ENCODE measurements at regions not wholly inside any gene's neighbourhood (a gene's known extent, or its start where the extent isn't known, plus 50 kb on each side); places are given as distances from the start of the nearest gene placed in this dataset.

GRCh38 chr4:158371158-158371557 lies 150.5 kb upstream of the RXFP1 start:
- Histone ChIP-seq H3K4me1 (ENCODE audit: control insufficient read depth, insufficient read depth, low read length) (no peaks in the 10 kb centered on the region), H3K4me3 (ENCODE audit: low read depth, low read length) (no peak overlapping the region), H3K9me3 (ENCODE audit: control insufficient read depth, insufficient read depth, low read depth, low read length) (no peaks in the 10 kb centered on the region), H3K36me3 (ENCODE audit: control insufficient read depth in 2 of 2, insufficient read depth in 1 of 2, low read length in 2 of 2) (no peaks in the 10 kb centered on the region), H3K27ac (ENCODE audit: extremely low read depth, low read depth, low read length) (no peak overlapping the region)
- TF ChIP-seq ZNF202 (tag by site-specific recombination; IDR thresholded peaks at IDR 0.05; ENCODE audit: borderline replicate concordance) = no peak
- no peak for TF ChIP-seq ZNF266 (tag by site-specific recombination; IDR thresholded peaks at IDR 0.05; ENCODE audit: low read depth)
- no peak for TF ChIP-seq ZNF112 (tag by site-specific recombination; IDR thresholded peaks at IDR 0.05)
- TF ChIP-seq ZNF404 (tag by site-specific recombination; IDR thresholded peaks at IDR 0.05) = no peak
- no peak for TF ChIP-seq ZNF664 (tag by site-specific recombination; IDR thresholded peaks at IDR 0.05)
- no peak for TF ChIP-seq SALL2 (tag by site-specific recombination; IDR thresholded peaks at IDR 0.05; ENCODE audit: borderline replicate concordance)
- TF ChIP-seq ZNF837 (tag by site-specific recombination; IDR thresholded peaks at IDR 0.05) = no peak
- TF ChIP-seq KLF1 (tag by site-specific recombination; IDR thresholded peaks at IDR 0.05) = no peak
- TF ChIP-seq ZNF660 (tag by site-specific recombination; IDR thresholded peaks at IDR 0.05) = no peak
- no peak for TF ChIP-seq ZNF426 (tag by site-specific recombination; IDR thresholded peaks at IDR 0.05)
- no peak for TF ChIP-seq ZNF335 (tag by site-specific recombination; conservative IDR thresholded peaks at IDR 0.05)
- no peak for TF ChIP-seq ZNF677 (tag by site-specific recombination; IDR thresholded peaks at IDR 0.05)
- no peak for TF ChIP-seq ZNF624 (tag by site-specific recombination; IDR thresholded peaks at IDR 0.05)
- TF ChIP-seq KLF7 (tag by site-specific recombination; IDR thresholded peaks at IDR 0.05; ENCODE audit: borderline replicate concordance) = no peak
- no peak for TF ChIP-seq BCL11A (tag by site-specific recombination; IDR thresholded peaks at IDR 0.05; ENCODE audit: low read depth)
- CTCF ChIA-PET = no interaction called here
- POLR2A ChIA-PET = no interaction called here

- Histone ChIP-seq H3K4me1 (ENCODE audit: control insufficient read depth, insufficient read depth, low read length) (no peaks in the 10 kb centered on the region), H3K36me3 (ENCODE audit: control insufficient read depth in 2 of 2, insufficient read depth in 1 of 2, low read length in 2 of 2) (no peaks in the 10 kb centered on the region), H3K27ac (ENCODE audit: extremely low read depth, low read depth, low read length) (no peak overlapping the region), H3K4me3 (ENCODE audit: low read depth, low read length) (no peak overlapping the region), H3K9me3 (ENCODE audit: control insufficient read depth, insufficient read depth, low read depth, low read length) (no peaks in the 10 kb centered on the region)
- TF ChIP-seq ZNF223 (tag by site-specific recombination; IDR thresholded peaks at IDR 0.05) = no peak
- TF ChIP-seq AEBP2 (tag by site-specific recombination; IDR thresholded peaks at IDR 0.05; ENCODE audit: borderline replicate concordance) = no peak
- TF ChIP-seq ZNF394 (tag by site-specific recombination; IDR thresholded peaks at IDR 0.05; ENCODE audit: borderline replicate concordance) = no peak
- ChIA-PET POLR2A (no interaction called here), CTCF (interaction anchor here (0.7 kb wide), 1 partner anchor 12 kb away, joined by 4 read pairs; no protein-coding TSS in a partner anchor)
These were observed 147.4 kb upstream of the RXFP1 start for GRCh38 chr4:158374318-158374717.

GRCh38 chr4:158376106-158376840 lies 145.4 kb upstream of the RXFP1 start:
- no peak overlapping the region for H3K27ac ChIP-seq (ENCODE audit: extremely low read depth, low read depth, low read length)
- ChIA-PET CTCF (no interaction called here), POLR2A (no interaction called here)
- H3K36me3 ChIP-seq (ENCODE audit: control insufficient read depth in 2 of 2, insufficient read depth in 1 of 2, low read length in 2 of 2) = no peaks in the 10 kb centered on the region
- H3K9me3 ChIP-seq (ENCODE audit: control insufficient read depth, insufficient read depth, low read depth, low read length) = no peaks in the 10 kb centered on the region
- H3K4me3 ChIP-seq (ENCODE audit: low read depth, low read length) = no peak overlapping the region
- no peaks in the 10 kb centered on the region for H3K4me1 ChIP-seq (ENCODE audit: control insufficient read depth, insufficient read depth, low read length)
- no peak for TF ChIP-seq ZBTB1 (tag by site-specific recombination; IDR thresholded peaks at IDR 0.05)
- TF ChIP-seq KLF1 (tag by site-specific recombination; IDR thresholded peaks at IDR 0.05) = no peak
- no peak for TF ChIP-seq ZFP69B (tag by site-specific recombination; IDR thresholded peaks at IDR 0.05)
- TF ChIP-seq PRDM1 (tag by site-specific recombination; IDR thresholded peaks at IDR 0.05) = no peak
- no peak for TF ChIP-seq ZNF529 (tag by site-specific recombination; IDR thresholded peaks at IDR 0.05; ENCODE audit: insufficient replicate concordance)
- TF ChIP-seq ZNF776 (tag by site-specific recombination; IDR thresholded peaks at IDR 0.05; ENCODE audit: borderline replicate concordance) = no peak
- TF ChIP-seq ZNF248 (tag by site-specific recombination; IDR thresholded peaks at IDR 0.05) = no peak
- no peak for TF ChIP-seq ZNF830 (tag by site-specific recombination; IDR thresholded peaks at IDR 0.05; ENCODE audit: low read depth)
- TF ChIP-seq ZNF239 (tag by site-specific recombination; IDR thresholded peaks at IDR 0.05) = no peak
- no peak for TF ChIP-seq ZNF623 (tag by site-specific recombination; IDR thresholded peaks at IDR 0.05)
- TF ChIP-seq ZNF571 (tag by site-specific recombination; IDR thresholded peaks at IDR 0.05) = no peak
